SK-N-SH treated with all-trans-retinoic acid at 6 μM for 48 hours (cell line): ENCODE measurements at regions not wholly inside any gene's neighbourhood (a gene's known extent, or its start where the extent isn't known, plus 50 kb on each side); places are given as distances from the start of the nearest gene placed in this dataset.

Experiments
- ATAC-seq: fragments of 200-7000 bp; cut with Tn5 transposase; 3 replicates; pipeline ENCODE4 v1.9.1; 2020; ENCODE audit warnings: mild to moderate bottlenecking, moderate library complexity
- BACH2 ChIP-seq: fragments of 250-450 bp; sonication (Bioruptor Pico); IDR thresholded peaks from 2 replicates; pipeline ENCODE4 v1.9.0; 2021; ENCODE audit warnings: mild to moderate bottlenecking, borderline replicate concordance
- ESRRG ChIP-seq: fragments of 250-450 bp; sonication (Bioruptor Pico); IDR thresholded peaks from 2 replicates; pipeline ENCODE4 v1.6.1; 2021; ENCODE audit warnings: mild to moderate bottlenecking
- GLIS3 ChIP-seq: fragments of 250-450 bp; sonication (Bioruptor Pico); IDR thresholded peaks from 2 replicates; pipeline ENCODE4 v1.5.0; 2020; ENCODE audit warnings: mild to moderate bottlenecking, moderate library complexity
- ISL1 ChIP-seq: fragments of 250-450 bp; sonication (Bioruptor Pico); IDR thresholded peaks from 2 replicates; pipeline ENCODE4 v2.1.2; 2022; ENCODE audit warnings: mild to moderate bottlenecking, moderate library complexity
- PPARA ChIP-seq: fragments of 250-450 bp; sonication (Bioruptor Pico); IDR thresholded peaks from 2 replicates; pipeline ENCODE4 v1.5.0; 2020; ENCODE audit warnings: mild to moderate bottlenecking, borderline replicate concordance
- SNAI2 ChIP-seq: fragments of 250-450 bp; sonication (Bioruptor Pico); IDR thresholded peaks from 2 replicates; pipeline ENCODE4 v1.5.0; 2020; ENCODE audit warnings: mild to moderate bottlenecking, moderate library complexity
- TCF4 ChIP-seq: fragments of 250-450 bp; sonication (Bioruptor Pico); IDR thresholded peaks from 2 replicates; pipeline ENCODE4 v1.8.0; 2021; ENCODE audit warnings: mild to moderate bottlenecking, moderate library complexity, borderline replicate concordance
- TOX ChIP-seq: fragments of 250-450 bp; sonication (Bioruptor Pico); IDR thresholded peaks from 2 replicates; pipeline ENCODE4 v1.8.0; 2021; ENCODE audit warnings: mild to moderate bottlenecking, moderate library complexity, borderline replicate concordance
- TSHZ2 ChIP-seq: fragments of 250-450 bp; sonication (Bioruptor Pico); IDR thresholded peaks from 2 replicates; pipeline ENCODE4 v1.5.0; 2020; ENCODE audit warnings: mild to moderate bottlenecking, moderate library complexity
- ZC3H10 ChIP-seq: fragments of 250-450 bp; sonication (Bioruptor Pico); IDR thresholded peaks from 2 replicates; pipeline ENCODE4 v1.5.1; 2021; ENCODE audit warnings: mild to moderate bottlenecking, moderate library complexity
- ZFP3 ChIP-seq: fragments of 250-450 bp; sonication (Bioruptor Pico); IDR thresholded peaks from 2 replicates; pipeline ENCODE4 v1.5.0; 2020; ENCODE audit warnings: mild to moderate bottlenecking, moderate library complexity
- ZNF565 ChIP-seq: fragments of 450-650 bp; formaldehyde crosslinking; conservative IDR thresholded peaks from 2 replicates; pipeline ENCODE4 v1.5.0; 2020; ENCODE audit warnings: low read depth, mild to moderate bottlenecking, moderate library complexity
- ZNF8 ChIP-seq: fragments of 450-650 bp; formaldehyde crosslinking; IDR thresholded peaks from 2 replicates; pipeline ENCODE4 v1.5.0; 2020; ENCODE audit warnings: mild to moderate bottlenecking, moderate library complexity
- TF ChIP-seq, protein P1 (sequence below): fragments of 250-450 bp; sonication (Bioruptor Pico); IDR thresholded peaks from 2 replicates; pipeline ENCODE4 v1.8.0; 2021; ENCODE audit warnings: low read depth, mild to moderate bottlenecking, moderate library complexity, borderline replicate concordance
- TF ChIP-seq, protein P2 (sequence below): fragments of 250-450 bp; sonication (Bioruptor Pico); IDR thresholded peaks from 2 replicates; pipeline ENCODE4 v1.8.0; 2020; ENCODE audit warnings: mild to moderate bottlenecking, moderate library complexity, borderline replicate concordance
- TF ChIP-seq, protein P3 (sequence below): fragments of 250-450 bp; sonication (Bioruptor Pico); IDR thresholded peaks from 2 replicates; pipeline ENCODE4 v1.5.1; 2020; ENCODE audit warnings: low read depth, mild to moderate bottlenecking, moderate library complexity
- TF ChIP-seq, protein P4 (sequence below): fragments of 250-450 bp; sonication (Bioruptor Pico); IDR thresholded peaks from 2 replicates; pipeline ENCODE4 v1.5.1; 2021; ENCODE audit warnings: mild to moderate bottlenecking, moderate library complexity

DNA sequence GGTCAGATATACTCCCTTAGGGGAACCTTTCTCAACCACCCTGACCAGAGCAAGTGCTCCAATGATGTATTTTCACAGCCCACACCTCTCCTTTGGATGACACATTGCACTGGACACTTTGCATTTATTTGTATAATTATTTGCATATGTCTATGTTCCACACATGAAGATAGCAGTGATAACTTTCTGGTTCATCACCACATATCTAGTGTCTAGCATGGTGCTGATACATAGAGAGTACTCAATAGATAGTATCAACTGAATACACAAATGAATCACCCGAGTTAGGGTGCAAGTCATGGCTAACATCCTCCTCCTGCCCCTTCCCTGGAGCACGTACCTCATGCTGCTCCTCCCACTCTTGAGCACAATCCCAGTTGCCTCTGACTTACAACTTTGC lies 617.6 kb downstream of the EBF1 start (continued):
- TF ChIP-seq TSHZ2 (CRISPR knock-in tag) = no peak
- TF ChIP-seq, all 23 proteins: peak for 0

- ATAC-seq = no peak
- no peak for TF ChIP-seq ZNF8 (CRISPR knock-in tag)
- TF ChIP-seq ZNF565 (CRISPR knock-in tag) = no peak
- TF ChIP-seq ZC3H10 (CRISPR knock-in tag) = no peak
- TF ChIP-seq ZFP3 = no peak
Observed at GRCh38 chr5:158478139-158478538, 619.2 kb upstream of the CLINT1 start.

- no peak for TF ChIP-seq SNAI2 (CRISPR knock-in tag)
- TF ChIP-seq, protein P1, sequence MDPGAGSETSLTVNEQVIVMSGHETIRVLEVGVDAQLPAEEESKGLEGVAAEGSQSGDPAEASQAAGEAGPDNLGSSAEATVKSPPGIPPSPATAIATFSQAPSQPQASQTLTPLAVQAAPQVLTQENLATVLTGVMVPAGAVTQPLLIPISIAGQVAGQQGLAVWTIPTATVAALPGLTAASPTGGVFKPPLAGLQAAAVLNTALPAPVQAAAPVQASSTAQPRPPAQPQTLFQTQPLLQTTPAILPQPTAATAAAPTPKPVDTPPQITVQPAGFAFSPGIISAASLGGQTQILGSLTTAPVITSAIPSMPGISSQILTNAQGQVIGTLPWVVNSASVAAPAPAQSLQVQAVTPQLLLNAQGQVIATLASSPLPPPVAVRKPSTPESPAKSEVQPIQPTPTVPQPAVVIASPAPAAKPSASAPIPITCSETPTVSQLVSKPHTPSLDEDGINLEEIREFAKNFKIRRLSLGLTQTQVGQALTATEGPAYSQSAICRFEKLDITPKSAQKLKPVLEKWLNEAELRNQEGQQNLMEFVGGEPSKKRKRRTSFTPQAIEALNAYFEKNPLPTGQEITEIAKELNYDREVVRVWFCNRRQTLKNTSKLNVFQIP = no peak
- TF ChIP-seq ESRRG (CRISPR knock-in tag) = no peak
- TF ChIP-seq GLIS3 (CRISPR knock-in tag) = no peak
- TF ChIP-seq, protein P2, sequence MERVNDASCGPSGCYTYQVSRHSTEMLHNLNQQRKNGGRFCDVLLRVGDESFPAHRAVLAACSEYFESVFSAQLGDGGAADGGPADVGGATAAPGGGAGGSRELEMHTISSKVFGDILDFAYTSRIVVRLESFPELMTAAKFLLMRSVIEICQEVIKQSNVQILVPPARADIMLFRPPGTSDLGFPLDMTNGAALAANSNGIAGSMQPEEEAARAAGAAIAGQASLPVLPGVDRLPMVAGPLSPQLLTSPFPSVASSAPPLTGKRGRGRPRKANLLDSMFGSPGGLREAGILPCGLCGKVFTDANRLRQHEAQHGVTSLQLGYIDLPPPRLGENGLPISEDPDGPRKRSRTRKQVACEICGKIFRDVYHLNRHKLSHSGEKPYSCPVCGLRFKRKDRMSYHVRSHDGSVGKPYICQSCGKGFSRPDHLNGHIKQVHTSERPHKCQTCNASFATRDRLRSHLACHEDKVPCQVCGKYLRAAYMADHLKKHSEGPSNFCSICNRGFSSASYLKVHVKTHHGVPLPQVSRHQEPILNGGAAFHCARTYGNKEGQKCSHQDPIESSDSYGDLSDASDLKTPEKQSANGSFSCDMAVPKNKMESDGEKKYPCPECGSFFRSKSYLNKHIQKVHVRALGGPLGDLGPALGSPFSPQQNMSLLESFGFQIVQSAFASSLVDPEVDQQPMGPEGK (CRISPR knock-in tag) = no peak
- TF ChIP-seq, protein P3, sequence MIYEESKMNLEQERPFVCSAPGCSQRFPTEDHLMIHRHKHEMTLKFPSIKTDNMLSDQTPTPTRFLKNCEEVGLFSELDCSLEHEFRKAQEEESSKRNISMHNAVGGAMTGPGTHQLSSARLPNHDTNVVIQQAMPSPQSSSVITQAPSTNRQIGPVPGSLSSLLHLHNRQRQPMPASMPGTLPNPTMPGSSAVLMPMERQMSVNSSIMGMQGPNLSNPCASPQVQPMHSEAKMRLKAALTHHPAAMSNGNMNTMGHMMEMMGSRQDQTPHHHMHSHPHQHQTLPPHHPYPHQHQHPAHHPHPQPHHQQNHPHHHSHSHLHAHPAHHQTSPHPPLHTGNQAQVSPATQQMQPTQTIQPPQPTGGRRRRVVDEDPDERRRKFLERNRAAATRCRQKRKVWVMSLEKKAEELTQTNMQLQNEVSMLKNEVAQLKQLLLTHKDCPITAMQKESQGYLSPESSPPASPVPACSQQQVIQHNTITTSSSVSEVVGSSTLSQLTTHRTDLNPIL (CRISPR knock-in tag) = no peak
- no peak for TF ChIP-seq ZNF565 (CRISPR knock-in tag)
- no peak for TF ChIP-seq TOX
- TF ChIP-seq, protein P4, sequence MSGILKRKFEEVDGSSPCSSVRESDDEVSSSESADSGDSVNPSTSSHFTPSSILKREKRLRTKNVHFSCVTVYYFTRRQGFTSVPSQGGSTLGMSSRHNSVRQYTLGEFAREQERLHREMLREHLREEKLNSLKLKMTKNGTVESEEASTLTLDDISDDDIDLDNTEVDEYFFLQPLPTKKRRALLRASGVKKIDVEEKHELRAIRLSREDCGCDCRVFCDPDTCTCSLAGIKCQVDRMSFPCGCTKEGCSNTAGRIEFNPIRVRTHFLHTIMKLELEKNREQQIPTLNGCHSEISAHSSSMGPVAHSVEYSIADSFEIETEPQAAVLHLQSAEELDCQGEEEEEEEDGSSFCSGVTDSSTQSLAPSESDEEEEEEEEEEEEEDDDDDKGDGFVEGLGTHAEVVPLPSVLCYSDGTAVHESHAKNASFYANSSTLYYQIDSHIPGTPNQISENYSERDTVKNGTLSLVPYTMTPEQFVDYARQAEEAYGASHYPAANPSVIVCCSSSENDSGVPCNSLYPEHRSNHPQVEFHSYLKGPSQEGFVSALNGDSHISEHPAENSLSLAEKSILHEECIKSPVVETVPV (CRISPR knock-in tag) = no peak
- no peak for TF ChIP-seq TSHZ2 (CRISPR knock-in tag)
- no peak for TF ChIP-seq PPARA (CRISPR knock-in tag)
- no peak for TF ChIP-seq BACH2 (CRISPR knock-in tag)
Observed at GRCh38 chr5:158477214-158477613, 618.3 kb upstream of the CLINT1 start.

GRCh38 chr5:158473016-158473635 lies 614.2 kb upstream of the CLINT1 start:
- ATAC-seq = no peak
- TF ChIP-seq, protein P2 (CRISPR knock-in tag) = no peak
- no peak for TF ChIP-seq TOX
- TF ChIP-seq ZNF565 (CRISPR knock-in tag) = no peak
- TF ChIP-seq GLIS3 (CRISPR knock-in tag) = no peak
- TF ChIP-seq, protein P1 = no peak
- no peak for TF ChIP-seq TCF4 (CRISPR knock-in tag)
- TF ChIP-seq ZNF8 (CRISPR knock-in tag) = no peak
- no peak for TF ChIP-seq ISL1 (CRISPR knock-in tag)

More at GRCh38 chr5:158477214-158477613, 618.3 kb upstream of the CLINT1 start:
- ATAC-seq = no peak
